Vagina (tissue), 2 donors: ENCODE measurements at regions not wholly inside any gene's neighbourhood (a gene's known extent, or its start where the extent isn't known, plus 50 kb on each side); places are given as distances from the start of the nearest gene placed in this dataset.

Experiments used
- DNase-seq, 2 donors: peaks; one replicate each; pipeline ENCODE4 v3.0.0-alpha.2; 2017; ENCODE audit errors: extremely low spot score in 2 of 2
- H3K27ac ChIP-seq: fragments of 200-600 bp; sonication (generic); one replicate; pipeline ENCODE4 v1.5.1; 2019
- H3K27me3 ChIP-seq: fragments of 200-600 bp; sonication (generic); one replicate; pipeline ENCODE4 v1.5.1; 2019
- H3K36me3 ChIP-seq, 2 donors: fragments of 200-600 bp; sonication (generic); one replicate each; pipeline ENCODE4 v1.5.1; 2017 to 2019
- H3K4me1 ChIP-seq: fragments of 200-600 bp; sonication (generic); one replicate; pipeline ENCODE4 v1.5.1; 2019
- H3K4me3 ChIP-seq, 2 donors: fragments of 200-600 bp; sonication (generic); 1 replicate in 1 of 2; 2 replicates in 1 of 2; pipeline ENCODE4 v1.5.1; 2016 to 2019
- H3K9me3 ChIP-seq: fragments of 200-600 bp; sonication (generic); one replicate; pipeline ENCODE4 v1.5.1; 2019
- POLR2A ChIP-seq, 2 donors: fragments of 450-650 bp; IDR thresholded peaks; one replicate each; pipeline ENCODE4 v1.6.1; 2017; ENCODE audit warnings: antibody characterized with exemption in 2 of 2, mild to moderate bottlenecking in 2 of 2, moderate library complexity in 2 of 2
- POLR2AphosphoS5 ChIP-seq, 2 donors: sonication (generic); formaldehyde crosslinking; IDR thresholded peaks; one replicate each; pipeline ENCODE4 v1.9.0; 2017; ENCODE audit warnings: antibody characterized with exemption in 2 of 2, mild to moderate bottlenecking in 2 of 2, low read depth in 1 of 2; ENCODE audit not compliant: insufficient read depth in 1 of 2
- intact Hi-C: fragments of 100-400 bp; cut with DNase I; formaldehyde crosslinking; loops from one replicate; pipeline ENCODE4 v1.15.1; 2023
- TF ChIP-seq, protein P1 (sequence below), 3 experiments: fragments of 450-650 bp in 2 of 3; fragments of 200-600 bp in 1 of 3; sonication (generic) in 1 of 3; IDR thresholded peaks; one replicate each; pipeline ENCODE4 v1.5.1; 2017 to 2019; ENCODE audit warnings: antibody characterized with exemption in 3 of 3, mild to moderate bottlenecking in 2 of 3, moderate library complexity in 2 of 3

DNA sequence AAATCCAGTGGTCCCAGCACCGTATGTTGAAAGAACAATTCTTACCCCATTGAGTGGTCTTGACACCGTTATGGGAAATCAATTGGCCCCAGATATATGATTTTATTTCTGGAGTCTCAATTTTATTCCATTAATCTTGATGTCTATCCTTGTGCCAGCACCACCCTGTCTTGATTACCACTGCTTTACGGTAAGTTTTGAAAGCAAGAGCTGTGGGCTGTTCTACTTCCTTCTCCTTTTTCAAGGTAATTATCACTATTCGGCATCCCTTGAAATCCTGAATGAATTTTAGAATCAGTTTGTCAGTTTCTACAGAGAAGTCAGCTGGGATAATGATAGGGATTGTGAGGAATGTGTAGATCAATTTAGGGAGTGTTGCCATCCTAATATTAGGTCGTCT is 160.8 kb upstream of the SFSWAP start:
- Histone ChIP-seq H3K4me1 (peaks cover 5% of the 10 kb centered on the region), H3K9me3 (no peaks in the 10 kb centered on the region), H3K27me3 (no peaks in the 10 kb centered on the region), H3K27ac (no peak overlapping the region), H3K4me3 (no peak overlapping the region), H3K36me3 (no peaks in the 10 kb centered on the region)
- intact Hi-C loops = no loop called here
- TF ChIP-seq POLR2A (IDR thresholded peaks at IDR 0.05) (no peak), POLR2AphosphoS5 (IDR thresholded peaks at IDR 0.05; ENCODE audit: insufficient read depth in 1 of 2, low read depth in 1 of 2) (no peak)
- TF ChIP-seq, protein P1, sequence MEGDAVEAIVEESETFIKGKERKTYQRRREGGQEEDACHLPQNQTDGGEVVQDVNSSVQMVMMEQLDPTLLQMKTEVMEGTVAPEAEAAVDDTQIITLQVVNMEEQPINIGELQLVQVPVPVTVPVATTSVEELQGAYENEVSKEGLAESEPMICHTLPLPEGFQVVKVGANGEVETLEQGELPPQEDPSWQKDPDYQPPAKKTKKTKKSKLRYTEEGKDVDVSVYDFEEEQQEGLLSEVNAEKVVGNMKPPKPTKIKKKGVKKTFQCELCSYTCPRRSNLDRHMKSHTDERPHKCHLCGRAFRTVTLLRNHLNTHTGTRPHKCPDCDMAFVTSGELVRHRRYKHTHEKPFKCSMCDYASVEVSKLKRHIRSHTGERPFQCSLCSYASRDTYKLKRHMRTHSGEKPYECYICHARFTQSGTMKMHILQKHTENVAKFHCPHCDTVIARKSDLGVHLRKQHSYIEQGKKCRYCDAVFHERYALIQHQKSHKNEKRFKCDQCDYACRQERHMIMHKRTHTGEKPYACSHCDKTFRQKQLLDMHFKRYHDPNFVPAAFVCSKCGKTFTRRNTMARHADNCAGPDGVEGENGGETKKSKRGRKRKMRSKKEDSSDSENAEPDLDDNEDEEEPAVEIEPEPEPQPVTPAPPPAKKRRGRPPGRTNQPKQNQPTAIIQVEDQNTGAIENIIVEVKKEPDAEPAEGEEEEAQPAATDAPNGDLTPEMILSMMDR (IDR thresholded peaks at IDR 0.05) = no peak
- DNase-seq = no peak

DNA sequence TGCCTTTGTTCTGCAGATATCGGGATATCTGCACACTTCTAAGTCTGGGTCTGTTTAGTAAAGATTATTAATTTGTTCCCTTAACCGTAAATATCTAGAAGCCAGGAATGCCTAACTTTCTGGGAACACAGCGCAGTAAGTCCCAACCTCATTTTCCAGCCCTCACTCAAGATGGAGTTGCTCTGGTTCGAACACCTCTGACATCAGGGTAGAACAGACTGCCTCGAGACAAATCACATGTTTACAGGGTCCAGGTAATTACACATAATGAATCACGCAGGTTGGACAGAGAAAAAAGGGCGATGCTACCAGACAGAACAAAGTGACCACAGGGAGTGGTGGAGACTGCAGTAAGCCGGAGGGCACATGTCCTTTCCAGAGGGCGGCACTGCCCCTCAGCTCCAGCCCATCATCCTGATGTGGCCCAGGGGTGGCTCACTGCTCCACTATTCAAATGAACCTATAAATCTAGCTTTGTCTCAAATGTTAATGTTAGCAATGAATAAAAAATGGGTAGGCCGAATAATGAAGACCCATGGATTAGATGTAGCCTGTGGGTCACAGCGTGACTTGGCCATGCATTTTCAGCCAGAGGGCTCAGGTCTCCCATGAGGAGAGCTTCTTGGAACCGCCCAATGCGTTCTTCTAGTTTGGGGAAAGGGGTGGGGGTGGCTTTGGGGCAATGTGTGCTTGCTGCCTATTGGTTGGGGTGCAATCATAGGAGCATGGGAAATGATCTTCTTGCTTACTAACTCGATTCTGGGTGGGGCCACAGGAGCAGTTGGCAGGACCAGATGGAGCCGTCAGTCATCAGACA is 159.0 kb upstream of the SFSWAP start:
- intact Hi-C loops = no loop called here
- TF ChIP-seq POLR2A (IDR thresholded peaks at IDR 0.05) = no peak
- no peak for TF ChIP-seq POLR2AphosphoS5 (IDR thresholded peaks at IDR 0.05; ENCODE audit: insufficient read depth in 1 of 2, low read depth in 1 of 2)
- TF ChIP-seq, protein P1 (IDR thresholded peaks at IDR 0.05) = no peak
- H3K27ac ChIP-seq = no peak overlapping the region
- H3K9me3 ChIP-seq = no peaks in the 10 kb centered on the region
- no peaks in the 10 kb centered on the region for H3K36me3 ChIP-seq
- H3K27me3 ChIP-seq = no peaks in the 10 kb centered on the region
- no peak for DNase-seq
- peaks cover 6% of the 10 kb centered on the region for H3K4me1 ChIP-seq
- no peak overlapping the region for H3K4me3 ChIP-seq

DNA sequence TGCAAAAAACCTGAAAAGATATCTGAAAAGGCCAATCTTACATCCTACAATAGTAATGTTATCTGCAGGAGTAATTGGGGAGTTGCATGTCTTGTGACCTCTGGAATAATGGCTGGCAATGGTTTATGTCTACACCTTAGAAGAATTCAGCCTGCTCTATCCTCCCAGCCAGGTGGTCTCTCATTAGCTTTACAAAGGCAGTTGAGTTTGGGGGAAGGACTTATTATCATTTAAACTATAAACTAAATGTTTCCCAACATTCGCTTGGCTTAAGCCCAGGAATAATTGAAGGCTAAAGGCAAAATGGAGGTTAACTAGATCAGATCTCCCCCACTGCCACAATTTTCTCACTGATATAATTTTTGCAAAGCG is 158.4 kb upstream of the SFSWAP start:
- Histone ChIP-seq H3K27me3 (no peaks in the 10 kb centered on the region), H3K4me1 (peaks cover 6% of the 10 kb centered on the region), H3K4me3 (no peak overlapping the region), H3K27ac (no peak overlapping the region), H3K9me3 (no peaks in the 10 kb centered on the region), H3K36me3 (no peaks in the 10 kb centered on the region)
- intact Hi-C loops = no loop called here
- no peak for DNase-seq
- no peak for TF ChIP-seq POLR2A (IDR thresholded peaks at IDR 0.05)
- TF ChIP-seq POLR2AphosphoS5 (IDR thresholded peaks at IDR 0.05; ENCODE audit: insufficient read depth in 1 of 2, low read depth in 1 of 2) = no peak
- TF ChIP-seq, protein P1 (IDR thresholded peaks at IDR 0.05) = no peak

DNA sequence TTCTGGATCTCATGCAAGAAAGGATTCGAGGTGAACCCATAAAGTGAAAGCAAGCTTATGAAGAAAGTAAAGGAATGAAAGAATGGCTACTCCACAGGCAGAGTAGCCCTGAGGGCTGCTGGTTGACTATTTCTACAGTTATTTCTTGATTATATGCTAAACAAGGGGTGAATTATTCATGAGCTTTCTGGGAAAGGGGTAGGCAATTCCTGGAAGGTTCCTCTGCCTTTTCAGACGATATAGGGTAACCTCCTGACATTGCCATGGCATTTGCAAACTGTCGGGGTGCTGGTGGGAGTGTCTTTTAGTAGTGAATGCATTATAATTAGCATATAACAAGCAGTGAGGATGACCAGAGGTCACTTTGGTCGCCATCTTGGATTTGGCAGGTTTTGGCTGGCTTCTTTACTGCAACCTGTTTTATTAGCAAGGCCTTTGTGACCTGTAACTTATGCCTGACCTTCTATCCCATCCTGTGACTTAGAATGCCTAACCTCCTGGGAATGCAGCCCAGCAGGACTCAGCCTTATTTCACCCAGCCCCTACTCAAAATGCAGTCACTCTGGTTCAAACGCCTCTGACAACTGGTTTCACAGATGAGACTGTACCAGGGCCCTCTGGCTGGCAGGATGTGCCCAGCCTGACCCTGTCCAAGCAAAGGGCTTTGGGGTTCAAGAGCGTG is 157.7 kb upstream of the SFSWAP start:
- H3K27ac ChIP-seq = no peak overlapping the region
- TF ChIP-seq, protein P1 (IDR thresholded peaks at IDR 0.05) = no peak
- TF ChIP-seq POLR2A (IDR thresholded peaks at IDR 0.05) = no peak
- no peak for TF ChIP-seq POLR2AphosphoS5 (IDR thresholded peaks at IDR 0.05; ENCODE audit: insufficient read depth in 1 of 2, low read depth in 1 of 2)
- DNase-seq = no peak
- no peaks in the 10 kb centered on the region for H3K9me3 ChIP-seq
- H3K4me3 ChIP-seq = no peak overlapping the region
- H3K4me1 ChIP-seq = peaks cover 6% of the 10 kb centered on the region
- H3K36me3 ChIP-seq = no peaks in the 10 kb centered on the region
- H3K27me3 ChIP-seq = no peaks in the 10 kb centered on the region
- intact Hi-C loops = no loop called here
